H4 (cell line): ENCODE measurements at regions not wholly inside any gene's neighbourhood (a gene's known extent, or its start where the extent isn't known, plus 50 kb on each side); places are given as distances from the start of the nearest gene placed in this dataset.

Source experiments
- DNase-seq: peaks from one replicate; pipeline ENCODE4 v3.0.0-alpha.2; 2015; ENCODE audit warnings: low spot score

- peak; percentile 93 for DNase-seq
Observed at GRCh38 chr22:46078241-46079092, 71.9 kb upstream of the PPARA start.

GRCh38 chr22:46079093-46079860, 71.0 kb upstream of the PPARA start:
- DNase-seq, result no peak

GRCh38 chr22:46079861-46080821, 70.2 kb upstream of the PPARA start:
- peak; percentile 88 for DNase-seq

GRCh38 chr22:46081036-46081830, 69.1 kb upstream of the PPARA start:
- no peak for DNase-seq

GRCh38 chr22:46081831-46082210, 68.5 kb upstream of the PPARA start:
- DNase-seq, result no peak

- no peak for DNase-seq
Observed at GRCh38 chr22:46082633-46083032, 67.7 kb upstream of the PPARA start.

- no peak for DNase-seq
Observed at GRCh38 chr22:46083383-46084350, 66.7 kb upstream of the PPARA start.

GRCh38 chr22:46084376-46084775, 66.0 kb upstream of the PPARA start:
- no peak for DNase-seq

GRCh38 chr22:46084943-46085827, 65.1 kb upstream of the PPARA start:
- peak; percentile 78 for DNase-seq

- DNase-seq, result peak; percentile 71
Observed at GRCh38 chr22:46085828-46086576, 64.3 kb upstream of the PPARA start.

- DNase-seq, result no peak
Observed at GRCh38 chr22:46086577-46087335, 63.6 kb upstream of the PPARA start.

- no peak for DNase-seq
Observed at GRCh38 chr22:46087336-46087690, 63.0 kb upstream of the PPARA start.

- DNase-seq, result peak; percentile 61
Observed at GRCh38 chr22:46087816-46088277, 62.5 kb upstream of the PPARA start.

GRCh38 chr22:46088541-46089311, 61.6 kb upstream of the PPARA start:
- DNase-seq, result no peak

- DNase-seq, result no peak
Observed at GRCh38 chr22:46089426-46090035, 60.8 kb upstream of the PPARA start.

- no peak for DNase-seq
Observed at GRCh38 chr22:46090036-46090591, 60.2 kb upstream of the PPARA start.
